Left ventricle myocardium inferior (tissue), 1 donor: ENCODE measurements at regions not wholly inside any gene's neighbourhood (a gene's known extent, or its start where the extent isn't known, plus 50 kb on each side); places are given as distances from the start of the nearest gene placed in this dataset.

Experiments
- DNase-seq: peaks from one replicate; pipeline ENCODE4 v3.0.0-alpha.2; 2020
- H3K27ac ChIP-seq: fragments of 200-600 bp; replicated peaks from 2 replicates; pipeline ENCODE4 v1.8.0; 2021
- H3K27me3 ChIP-seq: fragments of 200-600 bp; 2 replicates; pipeline ENCODE4 v1.8.0; 2021; ENCODE audit warnings: low read depth
- H3K36me3 ChIP-seq: fragments of 200-600 bp; 2 replicates; pipeline ENCODE4 v1.8.0; 2021
- H3K4me1 ChIP-seq: fragments of 200-600 bp; 2 replicates; pipeline ENCODE4 v1.8.0; 2021
- H3K4me3 ChIP-seq: fragments of 200-600 bp; 2 replicates; pipeline ENCODE4 v1.8.0; 2021; ENCODE audit warnings: mild to moderate bottlenecking, moderate library complexity
- H3K9me3 ChIP-seq: fragments of 200-600 bp; replicated peaks from 2 replicates; pipeline ENCODE4 v1.8.0; 2021
- intact Hi-C: fragments of 100-400 bp; cut with micrococcal nuclease; formaldehyde crosslinking; loops from one replicate; pipeline ENCODE4 v1.11.0; 2022
- TF ChIP-seq, protein P1 (sequence below): fragments of 200-600 bp; IDR thresholded peaks from 2 replicates; pipeline ENCODE4 v1.8.0; 2021; ENCODE audit warnings: antibody characterized with exemption, mild to moderate bottlenecking, borderline replicate concordance
- donor health status: DM: no; HTN: yes; CAD: no; lungs with severe emphysema.

DNA sequence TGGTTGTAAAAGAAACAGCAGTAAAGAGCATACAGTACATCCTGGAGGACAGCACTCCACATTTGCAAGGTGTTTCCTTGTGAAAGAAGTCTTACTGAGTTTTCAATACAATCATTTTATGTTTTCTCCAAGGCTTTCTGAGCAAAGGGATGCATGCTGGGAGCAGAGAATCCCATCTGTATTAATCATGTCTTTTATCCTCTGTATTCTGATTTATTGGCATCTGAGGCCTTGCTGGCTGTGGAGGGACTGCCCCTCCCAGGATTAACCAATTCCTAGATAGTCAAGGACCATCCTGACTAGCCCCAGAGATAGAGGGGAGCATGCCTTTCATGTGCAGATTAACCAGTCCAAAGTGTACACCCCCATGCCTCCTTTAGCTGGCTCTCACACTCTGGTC is 476.3 kb downstream of the SIPA1L2 start:
- TF ChIP-seq, protein P1, sequence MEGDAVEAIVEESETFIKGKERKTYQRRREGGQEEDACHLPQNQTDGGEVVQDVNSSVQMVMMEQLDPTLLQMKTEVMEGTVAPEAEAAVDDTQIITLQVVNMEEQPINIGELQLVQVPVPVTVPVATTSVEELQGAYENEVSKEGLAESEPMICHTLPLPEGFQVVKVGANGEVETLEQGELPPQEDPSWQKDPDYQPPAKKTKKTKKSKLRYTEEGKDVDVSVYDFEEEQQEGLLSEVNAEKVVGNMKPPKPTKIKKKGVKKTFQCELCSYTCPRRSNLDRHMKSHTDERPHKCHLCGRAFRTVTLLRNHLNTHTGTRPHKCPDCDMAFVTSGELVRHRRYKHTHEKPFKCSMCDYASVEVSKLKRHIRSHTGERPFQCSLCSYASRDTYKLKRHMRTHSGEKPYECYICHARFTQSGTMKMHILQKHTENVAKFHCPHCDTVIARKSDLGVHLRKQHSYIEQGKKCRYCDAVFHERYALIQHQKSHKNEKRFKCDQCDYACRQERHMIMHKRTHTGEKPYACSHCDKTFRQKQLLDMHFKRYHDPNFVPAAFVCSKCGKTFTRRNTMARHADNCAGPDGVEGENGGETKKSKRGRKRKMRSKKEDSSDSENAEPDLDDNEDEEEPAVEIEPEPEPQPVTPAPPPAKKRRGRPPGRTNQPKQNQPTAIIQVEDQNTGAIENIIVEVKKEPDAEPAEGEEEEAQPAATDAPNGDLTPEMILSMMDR: no peak
- intact Hi-C loops: no loop called here

DNA sequence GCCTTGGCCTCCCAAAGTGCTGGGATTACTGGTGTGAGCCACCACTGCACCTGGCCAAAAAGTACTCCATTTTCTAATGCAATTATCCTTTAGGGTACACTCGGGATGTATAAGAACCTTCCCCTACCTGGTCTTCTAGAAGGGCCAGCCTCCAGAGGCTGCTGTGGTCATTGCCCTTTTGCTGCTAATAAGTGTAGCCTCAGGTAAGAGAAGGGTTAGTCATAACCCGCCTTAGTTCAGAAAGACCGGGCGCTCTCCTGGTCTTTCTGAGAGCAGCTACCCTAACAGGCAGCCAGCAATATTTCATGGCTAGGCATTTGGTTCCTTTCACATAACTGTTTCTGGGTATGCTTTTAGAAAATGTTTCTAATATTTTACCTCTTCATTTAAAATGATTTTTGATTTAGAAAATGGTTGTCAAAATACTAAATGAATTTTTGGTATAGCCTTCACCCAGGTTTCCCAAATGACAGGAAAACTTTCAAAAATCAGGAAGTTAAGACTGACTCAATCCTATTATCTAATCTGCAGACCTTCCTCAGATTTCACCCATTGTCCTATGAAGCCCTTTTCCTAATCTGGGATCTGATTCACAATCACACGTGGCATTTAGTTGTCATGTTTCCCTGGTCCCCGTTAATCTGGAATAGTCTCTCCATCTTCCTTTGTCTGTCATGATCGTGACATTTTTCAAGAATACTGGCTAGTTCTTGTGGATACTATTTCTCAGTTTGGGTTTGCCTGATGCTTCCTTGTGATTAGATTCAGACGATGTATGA is 479.0 kb downstream of the SIPA1L2 start:
- Histone ChIP-seq H3K27me3 (no peaks in the 10 kb centered on the region), H3K4me1 (no peaks in the 10 kb centered on the region), H3K36me3 (no peaks in the 10 kb centered on the region), H3K9me3 (peaks cover 4% of the 10 kb centered on the region), H3K27ac (no peak overlapping the region), H3K4me3 (no peak overlapping the region)
- no peak for DNase-seq
- intact Hi-C loops: no loop called here
- TF ChIP-seq, protein P1: no peak

More for the DNA sequence above, 476.3 kb downstream of the SIPA1L2 start:
- no peak for DNase-seq
- no peaks in the 10 kb centered on the region for H3K27me3 ChIP-seq
- peaks cover 11% of the 10 kb centered on the region for H3K9me3 ChIP-seq
- no peaks in the 10 kb centered on the region for H3K4me1 ChIP-seq
- H3K4me3 ChIP-seq: no peak overlapping the region
- no peak overlapping the region for H3K27ac ChIP-seq
- no peaks in the 10 kb centered on the region for H3K36me3 ChIP-seq

DNA sequence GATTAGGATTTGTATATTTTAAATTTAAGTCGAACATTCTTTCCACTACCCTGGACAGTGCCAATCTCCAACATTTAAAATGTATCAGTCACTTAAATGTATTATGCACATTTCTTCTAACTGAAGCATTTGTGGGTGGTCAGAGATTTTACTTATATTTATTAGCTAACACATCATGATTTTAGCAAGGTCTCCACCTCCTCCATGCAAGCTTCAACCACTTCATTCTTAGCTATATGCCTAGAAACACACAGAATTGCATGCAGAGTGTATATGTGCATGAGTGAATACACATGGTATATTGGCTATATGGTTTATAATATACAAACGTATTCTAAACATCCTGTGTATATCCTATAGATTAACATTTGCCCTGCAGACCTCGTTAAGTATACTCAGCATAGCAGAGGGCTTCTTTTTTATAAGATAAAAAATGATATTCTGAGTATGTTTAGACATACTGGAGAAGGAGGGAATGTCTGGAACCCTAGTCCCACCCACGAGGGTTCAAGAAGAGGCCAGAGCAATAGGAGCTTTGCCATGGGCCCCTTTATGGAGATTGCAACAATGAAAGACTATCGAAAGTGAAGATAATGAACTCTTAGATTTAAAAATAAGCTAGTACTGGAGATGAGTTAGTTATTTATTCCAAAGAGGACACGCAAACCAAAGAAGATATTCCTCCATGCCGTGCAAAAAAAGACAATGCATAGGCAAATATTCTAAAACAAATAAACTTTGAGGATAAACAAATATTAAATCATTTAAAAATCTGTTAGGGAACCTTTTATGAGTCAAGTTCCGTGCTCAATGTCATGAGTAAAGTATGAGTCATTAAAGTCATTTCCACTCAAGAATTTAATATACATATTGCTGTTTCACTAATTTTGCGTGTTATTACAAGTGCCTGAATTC is 480.4 kb downstream of the SIPA1L2 start:
- TF ChIP-seq, protein P1: no peak
- Histone ChIP-seq H3K36me3 (no peaks in the 10 kb centered on the region), H3K9me3 (no peaks in the 10 kb centered on the region), H3K27ac (no peak overlapping the region), H3K4me1 (no peaks in the 10 kb centered on the region), H3K4me3 (no peak overlapping the region), H3K27me3 (no peaks in the 10 kb centered on the region)
- no peak for DNase-seq
- intact Hi-C loops: no loop called here

DNA sequence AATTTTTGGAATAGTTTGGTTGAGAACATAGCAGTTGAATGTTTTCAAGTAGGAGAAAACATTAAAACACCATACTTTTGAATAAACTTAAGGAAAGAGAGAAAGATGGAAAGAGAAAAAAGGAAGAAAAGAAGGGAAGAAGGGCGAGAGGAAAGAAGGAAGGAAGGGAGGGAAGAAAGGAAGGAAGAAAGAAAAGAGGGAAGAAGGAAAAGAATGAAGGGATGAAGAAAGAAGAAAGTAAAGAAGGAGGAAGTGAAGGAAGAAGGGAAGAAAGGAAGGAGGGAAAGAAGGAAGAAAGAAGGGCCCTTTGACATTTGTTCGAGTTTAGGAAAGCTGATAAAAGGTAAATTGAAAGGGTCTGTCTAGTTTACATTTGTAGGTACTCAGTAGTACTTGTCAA is 482.7 kb downstream of the SIPA1L2 start:
- H3K4me1 ChIP-seq: peaks cover 10% of the 10 kb centered on the region
- no peak overlapping the region for H3K27ac ChIP-seq
- TF ChIP-seq, protein P1: no peak
- intact Hi-C loops: no loop called here
- H3K27me3 ChIP-seq: no peaks in the 10 kb centered on the region
- H3K9me3 ChIP-seq: no peaks in the 10 kb centered on the region
- H3K36me3 ChIP-seq: no peaks in the 10 kb centered on the region
- H3K4me3 ChIP-seq: no peak overlapping the region
- no peak for DNase-seq

DNA sequence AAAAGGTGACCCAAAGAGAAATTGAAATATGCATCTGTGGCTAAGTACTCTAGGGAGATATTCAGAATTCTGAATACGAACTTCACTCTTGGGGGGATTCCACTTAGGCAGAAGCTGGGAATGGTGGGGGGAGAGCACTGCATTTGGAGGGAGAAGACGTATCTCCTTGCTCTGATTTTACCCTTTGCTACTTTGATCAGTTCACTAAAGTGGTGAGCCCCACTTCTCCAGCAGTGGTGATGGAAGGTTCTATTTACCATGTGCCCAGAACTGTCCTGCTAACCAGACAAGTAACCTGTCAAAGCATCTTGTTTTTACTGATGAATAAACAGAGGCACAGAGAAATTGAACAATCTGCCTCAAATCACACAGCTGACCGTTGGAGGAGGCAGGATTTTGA is 483.4 kb downstream of the SIPA1L2 start:
- no peak overlapping the region for H3K27ac ChIP-seq
- H3K9me3 ChIP-seq: no peaks in the 10 kb centered on the region
- intact Hi-C loops: no loop called here
- no peaks in the 10 kb centered on the region for H3K36me3 ChIP-seq
- DNase-seq: no peak
- no peaks in the 10 kb centered on the region for H3K27me3 ChIP-seq
- TF ChIP-seq, protein P1: no peak
- peaks cover 12% of the 10 kb centered on the region for H3K4me1 ChIP-seq
- no peak overlapping the region for H3K4me3 ChIP-seq
